Fibroblast of lung (primary cell): ENCODE measurements at regions not wholly inside any gene's neighbourhood (a gene's known extent, or its start where the extent isn't known, plus 50 kb on each side); places are given as distances from the start of the nearest gene placed in this dataset.

Experiments used
- DNase-seq, 2 donors: peaks; one replicate each; pipeline versions ENCODE4 v3.0.0 to v3.0.0-alpha.2; 2010; ENCODE audit warnings: low read depth in 2 of 2
- H2AFZ ChIP-seq: 2 replicates; pipeline ENCODE4 v1.5.1; 2012; ENCODE audit warnings: low read length, control low read depth, inconsistent platforms
- H3K27ac ChIP-seq: 2 replicates; pipeline ENCODE4 v1.5.1; 2011; ENCODE audit warnings: low read length, control low read depth; ENCODE audit not compliant: insufficient read depth
- H3K27me3 ChIP-seq: 2 replicates; pipeline ENCODE4 v1.5.1; 2011; ENCODE audit warnings: mild to moderate bottlenecking, low read length; ENCODE audit not compliant: control insufficient read depth, insufficient read depth
- H3K36me3 ChIP-seq: 2 replicates; pipeline ENCODE4 v1.5.1; 2011; ENCODE audit warnings: low read length; ENCODE audit not compliant: control insufficient read depth, insufficient read depth
- H3K4me1 ChIP-seq: 2 replicates; pipeline ENCODE4 v1.5.1; 2011; ENCODE audit warnings: low read length; ENCODE audit not compliant: control insufficient read depth, insufficient read depth; ENCODE audit errors: extremely low read depth
- H3K4me2 ChIP-seq: 2 replicates; pipeline ENCODE4 v1.5.1; 2011; ENCODE audit warnings: low read length, control low read depth; ENCODE audit not compliant: insufficient read depth; ENCODE audit errors: extremely low read depth
- H3K4me3 ChIP-seq, 4 experiments: fragments of 200-600 bp in 1 of 4; sonication (generic) in 1 of 4; replicated peaks in 1 of 4; 2 replicates each; pipeline ENCODE4 v1.5.1; 2011 to 2016; ENCODE audit warnings: low read length in 4 of 4, low read depth in 3 of 4, mild to moderate bottlenecking in 3 of 4, control low read depth in 2 of 4, inconsistent platforms in 1 of 4, mixed read lengths in 1 of 4; ENCODE audit not compliant: insufficient read depth in 1 of 4; ENCODE audit errors: control extremely low read depth in 1 of 4
- H3K79me2 ChIP-seq: 2 replicates; pipeline ENCODE4 v1.5.1; 2012; ENCODE audit warnings: mild to moderate bottlenecking, low read length, inconsistent platforms; ENCODE audit not compliant: control insufficient read depth, insufficient read depth
- H3K9ac ChIP-seq: 2 replicates; pipeline ENCODE4 v1.5.1; 2011; ENCODE audit warnings: mild to moderate bottlenecking, low read length, control low read depth; ENCODE audit not compliant: insufficient read depth
- H3K9me3 ChIP-seq: 2 replicates; pipeline ENCODE4 v1.5.1; 2012; ENCODE audit warnings: low read depth, low read length; ENCODE audit not compliant: control insufficient read depth, insufficient read depth
- H4K20me1 ChIP-seq: 2 replicates; pipeline ENCODE4 v1.5.1; 2011; ENCODE audit warnings: low read length; ENCODE audit not compliant: control insufficient read depth, insufficient read depth; ENCODE audit errors: extremely low read depth
- EZH2 ChIP-seq: IDR thresholded peaks from 2 replicates; pipeline ENCODE4 v1.5.1; 2012; ENCODE audit warnings: low read length, control low read depth, mild to moderate bottlenecking; ENCODE audit errors: missing control alignments
- TF ChIP-seq, protein P1 (sequence below), 2 donors: IDR thresholded peaks in 1 of 2; conservative IDR thresholded peaks in 1 of 2; 1 replicate in 1 of 2; 2 replicates in 1 of 2; pipeline ENCODE4 v1.5.1; 2011 to 2012; ENCODE audit warnings: low read length in 2 of 2, control low read depth in 1 of 2, inconsistent platforms in 1 of 2, low read depth in 1 of 2, mild to moderate bottlenecking in 1 of 2

DNA sequence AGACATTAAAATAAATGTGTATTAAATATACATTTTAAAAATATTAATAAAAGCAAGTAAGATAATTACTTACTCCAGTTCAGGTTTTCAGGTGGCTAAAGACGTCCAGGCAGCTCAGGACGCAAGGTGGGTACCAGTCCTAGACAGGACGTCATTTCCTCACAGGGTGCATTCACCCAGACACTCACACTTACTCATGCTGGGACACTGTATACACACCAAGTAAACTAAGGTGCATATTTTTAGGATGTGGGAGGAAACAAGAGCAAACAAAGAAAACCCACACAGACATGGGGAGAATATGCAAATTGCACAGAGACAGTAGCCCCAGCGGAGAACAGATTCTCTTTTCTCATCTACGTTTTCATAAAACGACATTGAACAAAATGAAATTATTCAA, 457.9 kb downstream of the BRINP3 start:
- Histone ChIP-seq H3K4me2 (no peak overlapping the region), H3K9me3 (no peaks in the 10 kb centered on the region), H3K4me1 (no peaks in the 10 kb centered on the region), H3K79me2 (no peaks in the 10 kb centered on the region), H3K27ac (no peak overlapping the region), H3K36me3 (no peaks in the 10 kb centered on the region), H3K4me3 (no peak overlapping the region), H4K20me1 (no peaks in the 10 kb centered on the region), H2AFZ (no peak overlapping the region), H3K27me3 (no peaks in the 10 kb centered on the region), H3K9ac (no peak overlapping the region)
- DNase-seq: no peak
- TF ChIP-seq, protein P1, sequence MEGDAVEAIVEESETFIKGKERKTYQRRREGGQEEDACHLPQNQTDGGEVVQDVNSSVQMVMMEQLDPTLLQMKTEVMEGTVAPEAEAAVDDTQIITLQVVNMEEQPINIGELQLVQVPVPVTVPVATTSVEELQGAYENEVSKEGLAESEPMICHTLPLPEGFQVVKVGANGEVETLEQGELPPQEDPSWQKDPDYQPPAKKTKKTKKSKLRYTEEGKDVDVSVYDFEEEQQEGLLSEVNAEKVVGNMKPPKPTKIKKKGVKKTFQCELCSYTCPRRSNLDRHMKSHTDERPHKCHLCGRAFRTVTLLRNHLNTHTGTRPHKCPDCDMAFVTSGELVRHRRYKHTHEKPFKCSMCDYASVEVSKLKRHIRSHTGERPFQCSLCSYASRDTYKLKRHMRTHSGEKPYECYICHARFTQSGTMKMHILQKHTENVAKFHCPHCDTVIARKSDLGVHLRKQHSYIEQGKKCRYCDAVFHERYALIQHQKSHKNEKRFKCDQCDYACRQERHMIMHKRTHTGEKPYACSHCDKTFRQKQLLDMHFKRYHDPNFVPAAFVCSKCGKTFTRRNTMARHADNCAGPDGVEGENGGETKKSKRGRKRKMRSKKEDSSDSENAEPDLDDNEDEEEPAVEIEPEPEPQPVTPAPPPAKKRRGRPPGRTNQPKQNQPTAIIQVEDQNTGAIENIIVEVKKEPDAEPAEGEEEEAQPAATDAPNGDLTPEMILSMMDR (conservative IDR thresholded peaks at IDR 0.05 in 1 of 2, IDR thresholded peaks at IDR 0.05 in 1 of 2; ENCODE audit: low read depth in 1 of 2, low read length in 2 of 2): no peak
- no peak for TF ChIP-seq EZH2

GRCh38 chr1:190022709-190023108, 455.0 kb downstream of the BRINP3 start:
- H3K27me3 ChIP-seq: no peaks in the 10 kb centered on the region
- H3K4me3 ChIP-seq: no peak overlapping the region
- TF ChIP-seq, protein P1 (conservative IDR thresholded peaks at IDR 0.05 in 1 of 2, IDR thresholded peaks at IDR 0.05 in 1 of 2; ENCODE audit: low read depth in 1 of 2, low read length in 2 of 2): no peak
- no peak for TF ChIP-seq EZH2
- H2AFZ ChIP-seq: no peak overlapping the region
- DNase-seq: peak; percentile 44 to 74
- no peaks in the 10 kb centered on the region for H3K9me3 ChIP-seq
- no peaks in the 10 kb centered on the region for H3K4me1 ChIP-seq
- no peak overlapping the region for H3K9ac ChIP-seq
- H3K36me3 ChIP-seq: no peaks in the 10 kb centered on the region
- no peaks in the 10 kb centered on the region for H4K20me1 ChIP-seq
- H3K4me2 ChIP-seq: no peak overlapping the region
- no peaks in the 10 kb centered on the region for H3K79me2 ChIP-seq
- no peak overlapping the region for H3K27ac ChIP-seq

- no peaks in the 10 kb centered on the region for H4K20me1 ChIP-seq
These were observed 448.2 kb downstream of the BRINP3 start for GRCh38 chr1:190029441-190029840.

More at GRCh38 chr1:190029441-190029840, 448.2 kb downstream of the BRINP3 start:
- Histone ChIP-seq H3K27me3 (no peaks in the 10 kb centered on the region), H3K27ac (no peak overlapping the region), H3K36me3 (no peaks in the 10 kb centered on the region), H3K4me1 (no peaks in the 10 kb centered on the region), H3K4me3 (no peak overlapping the region), H3K79me2 (no peaks in the 10 kb centered on the region), H2AFZ (no peak overlapping the region), H3K4me2 (no peak overlapping the region), H3K9ac (no peak overlapping the region), H3K9me3 (no peaks in the 10 kb centered on the region)
- no peak for TF ChIP-seq EZH2
- TF ChIP-seq, protein P1 (conservative IDR thresholded peaks at IDR 0.05 in 1 of 2, IDR thresholded peaks at IDR 0.05 in 1 of 2; ENCODE audit: low read depth in 1 of 2, low read length in 2 of 2): no peak
- DNase-seq: no peak
